ENCODE measurements at regions not wholly inside any gene's neighbourhood (a gene's known extent, or its start where the extent isn't known, plus 50 kb on each side); places are given as distances from the start of the nearest gene placed in this dataset.

DNA sequence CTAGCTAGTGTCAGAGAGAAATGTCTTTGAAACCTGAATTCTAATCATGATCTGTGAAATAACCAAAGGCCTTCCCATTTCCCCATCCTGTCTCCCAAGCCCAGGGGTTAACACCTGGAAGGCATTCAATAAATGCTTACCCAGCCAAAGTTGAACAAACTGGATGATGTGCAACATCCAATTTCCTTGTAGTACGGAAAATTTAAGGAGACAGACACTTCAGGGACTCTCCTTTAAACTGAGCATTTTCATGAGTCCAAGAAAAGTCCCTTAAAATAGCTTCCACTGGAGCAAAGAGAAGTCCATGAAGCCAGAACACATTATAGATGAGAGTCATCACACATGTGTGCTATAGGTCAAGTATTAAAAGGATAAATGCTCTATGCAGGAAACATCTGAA is 271.2 kb downstream of the RAB28 start:
- no peak for TF ChIP-seq ZFX (IDR thresholded peaks at IDR 0.05; ENCODE audit: borderline replicate concordance)
- TF ChIP-seq, protein P1, sequence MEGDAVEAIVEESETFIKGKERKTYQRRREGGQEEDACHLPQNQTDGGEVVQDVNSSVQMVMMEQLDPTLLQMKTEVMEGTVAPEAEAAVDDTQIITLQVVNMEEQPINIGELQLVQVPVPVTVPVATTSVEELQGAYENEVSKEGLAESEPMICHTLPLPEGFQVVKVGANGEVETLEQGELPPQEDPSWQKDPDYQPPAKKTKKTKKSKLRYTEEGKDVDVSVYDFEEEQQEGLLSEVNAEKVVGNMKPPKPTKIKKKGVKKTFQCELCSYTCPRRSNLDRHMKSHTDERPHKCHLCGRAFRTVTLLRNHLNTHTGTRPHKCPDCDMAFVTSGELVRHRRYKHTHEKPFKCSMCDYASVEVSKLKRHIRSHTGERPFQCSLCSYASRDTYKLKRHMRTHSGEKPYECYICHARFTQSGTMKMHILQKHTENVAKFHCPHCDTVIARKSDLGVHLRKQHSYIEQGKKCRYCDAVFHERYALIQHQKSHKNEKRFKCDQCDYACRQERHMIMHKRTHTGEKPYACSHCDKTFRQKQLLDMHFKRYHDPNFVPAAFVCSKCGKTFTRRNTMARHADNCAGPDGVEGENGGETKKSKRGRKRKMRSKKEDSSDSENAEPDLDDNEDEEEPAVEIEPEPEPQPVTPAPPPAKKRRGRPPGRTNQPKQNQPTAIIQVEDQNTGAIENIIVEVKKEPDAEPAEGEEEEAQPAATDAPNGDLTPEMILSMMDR (IDR thresholded peaks at IDR 0.05): no peak
- H3K27ac ChIP-seq: no peak overlapping the region

GRCh38 chr4:13209600-13209999 is 274.5 kb downstream of the RAB28 start:
- no peak overlapping the region for H3K27ac ChIP-seq
- TF ChIP-seq ZFX (IDR thresholded peaks at IDR 0.05; ENCODE audit: borderline replicate concordance): no peak
- TF ChIP-seq, protein P1 (IDR thresholded peaks at IDR 0.05): no peak

GRCh38 chr4:13208558-13209193 is 275.5 kb downstream of the RAB28 start:
- TF ChIP-seq ZFX (IDR thresholded peaks at IDR 0.05; ENCODE audit: borderline replicate concordance): no peak
- TF ChIP-seq, protein P1 (IDR thresholded peaks at IDR 0.05): no peak
- H3K27ac ChIP-seq: no peak overlapping the region

DNA sequence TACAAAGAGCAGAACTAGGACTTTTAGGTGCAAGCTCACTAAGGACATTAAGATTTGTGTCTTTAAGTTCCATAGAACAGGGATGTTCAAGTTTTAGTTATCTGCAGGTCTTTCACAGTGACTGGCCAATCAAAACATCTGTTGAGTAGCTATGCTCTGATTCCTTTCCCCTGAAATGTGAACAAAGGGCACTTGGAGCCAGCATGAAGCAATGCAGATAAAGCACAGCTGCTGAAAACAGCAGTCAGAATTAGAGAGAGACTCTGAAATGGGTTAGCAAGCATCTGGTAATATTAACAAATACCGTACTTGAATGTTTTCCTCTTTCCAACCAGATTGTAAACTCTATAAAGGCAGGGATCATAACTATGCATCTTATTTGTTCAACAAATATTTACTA is 276.9 kb downstream of the RAB28 start:
- no peak for TF ChIP-seq ZFX (IDR thresholded peaks at IDR 0.05; ENCODE audit: borderline replicate concordance)
- TF ChIP-seq, protein P1 (IDR thresholded peaks at IDR 0.05): no peak
- no peak overlapping the region for H3K27ac ChIP-seq

- no peak overlapping the region for H3K27ac ChIP-seq
- TF ChIP-seq, protein P1 (IDR thresholded peaks at IDR 0.05): no peak
- TF ChIP-seq ZFX (IDR thresholded peaks at IDR 0.05; ENCODE audit: borderline replicate concordance): no peak
Observed at GRCh38 chr4:13203101-13203500, 281.0 kb downstream of the RAB28 start.

DNA sequence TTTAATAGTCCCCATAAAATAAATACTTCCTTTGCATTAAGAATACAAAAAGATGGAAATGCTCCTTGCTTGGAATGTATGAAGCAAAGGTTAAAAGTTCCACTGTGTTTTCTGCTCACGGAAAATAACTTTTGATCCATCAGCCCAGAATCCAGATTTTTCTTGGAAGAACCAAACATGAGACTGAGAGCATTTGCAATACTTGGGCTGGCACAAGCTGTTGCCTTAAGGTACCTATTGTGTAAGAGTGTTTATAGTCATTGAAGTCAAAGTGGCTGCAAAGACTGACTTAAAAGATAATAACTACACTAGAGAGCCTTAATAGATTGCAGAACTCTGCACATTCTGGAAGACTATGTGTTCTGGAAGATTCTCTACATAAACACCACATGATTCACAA is 281.4 kb downstream of the RAB28 start:
- TF ChIP-seq, protein P1 (IDR thresholded peaks at IDR 0.05): no peak
- no peak for TF ChIP-seq ZFX (IDR thresholded peaks at IDR 0.05; ENCODE audit: borderline replicate concordance)
- no peak overlapping the region for H3K27ac ChIP-seq

GRCh38 chr4:13201241-13201640 is 282.9 kb downstream of the RAB28 start:
- no peak overlapping the region for H3K27ac ChIP-seq
- TF ChIP-seq, protein P1 (IDR thresholded peaks at IDR 0.05): no peak
